H9 (cell line): ENCODE measurements at regions not wholly inside any gene's neighbourhood (a gene's known extent, or its start where the extent isn't known, plus 50 kb on each side); places are given as distances from the start of the nearest gene placed in this dataset.

Source experiments
- DNase-seq: peaks from one replicate; pipeline ENCODE4 v3.0.0-alpha.2; 2017
- H2AFZ ChIP-seq: one replicate; pipeline ENCODE4 v1.6.1; 2013; ENCODE audit warnings: mild to moderate bottlenecking, low read length, control low read depth, moderate library complexity
- H2AK5ac ChIP-seq: 2 replicates; pipeline ENCODE4 v1.6.1; 2013; ENCODE audit warnings: low read length, control low read depth, mixed read lengths; ENCODE audit not compliant: insufficient read length
- H2BK120ac ChIP-seq: one replicate; pipeline ENCODE4 v1.6.1; 2013; ENCODE audit warnings: low read depth, mild to moderate bottlenecking, low read length, control low read depth, inconsistent platforms; ENCODE audit not compliant: poor library complexity, severe bottlenecking
- H2BK12ac ChIP-seq: 2 replicates; pipeline ENCODE4 v1.6.1; 2013; ENCODE audit warnings: low read length, control low read depth, mixed read lengths, low read depth; ENCODE audit not compliant: insufficient read length
- H2BK15ac ChIP-seq: 2 replicates; pipeline ENCODE4 v1.6.1; 2013; ENCODE audit warnings: low read depth, low read length, control low read depth
- H2BK20ac ChIP-seq: one replicate; pipeline ENCODE4 v1.6.1; 2013; ENCODE audit warnings: low read depth, mild to moderate bottlenecking, low read length, control low read depth, inconsistent platforms; ENCODE audit not compliant: poor library complexity, severe bottlenecking
- H2BK5ac ChIP-seq: 2 replicates; pipeline ENCODE4 v1.6.1; 2013; ENCODE audit warnings: low read length, control low read depth, mixed read lengths; ENCODE audit not compliant: insufficient read length
- H3K14ac ChIP-seq: 2 replicates; pipeline ENCODE4 v1.6.1; 2013; ENCODE audit warnings: low read length, control low read depth; ENCODE audit not compliant: insufficient read depth
- H3K18ac ChIP-seq: 2 replicates; pipeline ENCODE4 v1.6.1; 2013; ENCODE audit warnings: low read depth, mild to moderate bottlenecking, mixed read lengths, low read length, control low read depth; ENCODE audit not compliant: insufficient read length
- H3K23ac ChIP-seq: 2 replicates; pipeline ENCODE4 v1.6.1; 2013; ENCODE audit warnings: low read length, control low read depth, mixed read lengths, low read depth; ENCODE audit not compliant: insufficient read length
- H3K23me2 ChIP-seq: 2 replicates; pipeline ENCODE4 v1.6.1; 2013; ENCODE audit warnings: low read depth, mild to moderate bottlenecking, mixed read lengths, low read length, control low read depth; ENCODE audit not compliant: insufficient read length, poor library complexity, severe bottlenecking
- H3K27ac ChIP-seq: 2 replicates; pipeline ENCODE4 v1.5.1; 2013; ENCODE audit warnings: low read length, control low read depth, mixed read lengths, low read depth; ENCODE audit not compliant: insufficient read length
- H3K27me3 ChIP-seq: 2 replicates; pipeline ENCODE4 v1.6.1; 2013; ENCODE audit warnings: low read length, control low read depth, inconsistent platforms; ENCODE audit not compliant: insufficient read depth
- H3K4ac ChIP-seq: 2 replicates; pipeline ENCODE4 v1.6.1; 2013; ENCODE audit warnings: low read depth, mild to moderate bottlenecking, control low read depth, inconsistent platforms, low read length, moderate library complexity
- H3K4me1 ChIP-seq: 2 replicates; pipeline ENCODE4 v1.6.1; 2013; ENCODE audit warnings: low read length, control low read depth, inconsistent platforms; ENCODE audit not compliant: insufficient read depth
- H3K4me2 ChIP-seq: 2 replicates; pipeline ENCODE4 v1.6.1; 2013; ENCODE audit warnings: low read length, control low read depth, mixed read lengths; ENCODE audit not compliant: insufficient read length, insufficient read depth
- H3K56ac ChIP-seq: 2 replicates; pipeline ENCODE4 v1.6.1; 2013; ENCODE audit warnings: low read depth, mild to moderate bottlenecking, mixed read lengths, low read length, control low read depth; ENCODE audit not compliant: insufficient read length
- H3K79me1 ChIP-seq: 2 replicates; pipeline ENCODE4 v1.6.1; 2013; ENCODE audit warnings: low read depth, mild to moderate bottlenecking, moderate library complexity, low read length, control low read depth, inconsistent platforms; ENCODE audit not compliant: insufficient read depth, poor library complexity, severe bottlenecking
- H3K79me2 ChIP-seq: 2 replicates; pipeline ENCODE4 v1.6.1; 2013; ENCODE audit warnings: low read length, control low read depth, inconsistent platforms; ENCODE audit not compliant: insufficient read depth
- H3K9ac ChIP-seq: 2 replicates; pipeline ENCODE4 v1.6.1; 2013; ENCODE audit warnings: low read length, control low read depth, mixed read lengths; ENCODE audit not compliant: insufficient read length; ENCODE audit errors: extremely low read depth
- H3K9me3 ChIP-seq: one replicate; pipeline ENCODE4 v1.6.1; 2013; ENCODE audit warnings: low read depth, low read length, inconsistent platforms; ENCODE audit not compliant: control insufficient read depth
- H3T11ph ChIP-seq: one replicate; pipeline ENCODE4 v1.6.1; 2013; ENCODE audit warnings: mild to moderate bottlenecking, low read length, control low read depth, inconsistent platforms
- H4K20me1 ChIP-seq: one replicate; pipeline ENCODE4 v1.6.1; 2013; ENCODE audit not compliant: control insufficient read depth, insufficient read length, insufficient read depth
- H4K5ac ChIP-seq: 2 replicates; pipeline ENCODE4 v1.6.1; 2013; ENCODE audit warnings: low read depth, mild to moderate bottlenecking, mixed read lengths, low read length, control low read depth; ENCODE audit not compliant: insufficient read length
- H4K8ac ChIP-seq: replicated peaks from 2 replicates; pipeline ENCODE4 v1.6.1; 2013; ENCODE audit warnings: low read length, control low read depth, mixed read lengths, low read depth; ENCODE audit not compliant: insufficient read length
- H4K91ac ChIP-seq: 2 replicates; pipeline ENCODE4 v1.6.1; 2013; ENCODE audit warnings: low read depth, mild to moderate bottlenecking, moderate library complexity, mixed read lengths, low read length, control low read depth; ENCODE audit not compliant: insufficient read length
- H3K27ac Mint-ChIP-seq, 3 experiments: 2 replicates in 2 of 3; 3 replicates in 1 of 3; pipeline ENCODE4 v1.8.0; 2020 to 2021; ENCODE audit warnings: mixed read lengths in 3 of 3, mild to moderate bottlenecking in 1 of 3, moderate library complexity in 1 of 3
- H3K27me3 Mint-ChIP-seq: 2 replicates; pipeline ENCODE4 v1.8.0; 2021; ENCODE audit warnings: low read depth, mild to moderate bottlenecking, moderate library complexity, mixed read lengths
- H3K36me3 Mint-ChIP-seq, 3 experiments: 2 replicates in 2 of 3; 3 replicates in 1 of 3; pipeline ENCODE4 v1.8.0; 2020 to 2021; ENCODE audit warnings: low read depth in 3 of 3, mixed read lengths in 3 of 3; ENCODE audit not compliant: insufficient read depth in 1 of 3
- H3K4me1 Mint-ChIP-seq, 2 experiments: 2 replicates each; pipeline ENCODE4 v1.8.0; 2020; ENCODE audit warnings: mixed read lengths in 2 of 2
- H3K4me3 Mint-ChIP-seq, 2 experiments: 2 replicates in 1 of 2; 3 replicates in 1 of 2; pipeline ENCODE4 v1.8.0; 2020 to 2021; ENCODE audit warnings: mild to moderate bottlenecking in 2 of 2, mixed read lengths in 2 of 2, moderate library complexity in 1 of 2
- H3K9me3 Mint-ChIP-seq, 2 experiments: 2 replicates in 1 of 2; 3 replicates in 1 of 2; pipeline ENCODE4 v1.8.0; 2020; ENCODE audit warnings: mild to moderate bottlenecking in 2 of 2, mixed read lengths in 2 of 2, moderate library complexity in 1 of 2
- CTCF ChIP-seq: fragments of 200-600 bp; sonication (generic); conservative IDR thresholded peaks from 3 replicates; pipeline ENCODE4 v1.8.0; 2021; ENCODE audit warnings: antibody characterized with exemption, mild to moderate bottlenecking
- WGBS: extraction: QIAGEN DNeasy Blood & Tissue Kit; methylation state at CpG from one replicate; pipeline ENCODE4 v1.1.7; 2013; ENCODE audit warnings: missing lambda C conversion rate, low lambda C conversion rate, mixed read lengths; ENCODE audit not compliant: insufficient read length; ENCODE audit errors: extremely low coverage; 5-methylcytosine and 5-hydroxymethylcytosine counted together

- H4K8ac ChIP-seq = no peak overlapping the region
- H3K9ac ChIP-seq = no peak overlapping the region
- H3K36me3 Mint-ChIP-seq = no peaks in the 10 kb centered on the region
- no peaks in the 10 kb centered on the region for H3K9me3 ChIP-seq
- H3T11ph ChIP-seq = no peak overlapping the region
- H3K23ac ChIP-seq = no peak overlapping the region
- H4K5ac ChIP-seq = no peak overlapping the region
- H2BK5ac ChIP-seq = no peak overlapping the region
- H4K20me1 ChIP-seq = no peaks in the 10 kb centered on the region
- no peaks in the 10 kb centered on the region for H3K27me3 ChIP-seq
- no peak overlapping the region for H2BK15ac ChIP-seq
- no peak overlapping the region for H2AFZ ChIP-seq
- no peaks in the 10 kb centered on the region for H3K23me2 ChIP-seq
- H3K18ac ChIP-seq = no peak overlapping the region
- H3K79me2 ChIP-seq = no peaks in the 10 kb centered on the region
- WGBS = no CpG with 5 or more reads among the region's 18 CpGs
- no peak overlapping the region for H3K56ac ChIP-seq
- H3K9me3 Mint-ChIP-seq = peaks cover 0 to 3% of the 10 kb centered on the region in 2 experiments; a peak in 1 of 5 replicates
- no peak overlapping the region for H2BK120ac ChIP-seq
- H3K4me3 Mint-ChIP-seq = no peak overlapping the region
- no peak overlapping the region for H3K27ac ChIP-seq
- no peak overlapping the region; a peak in 1 of 7 replicates for H3K27ac Mint-ChIP-seq
- H4K91ac ChIP-seq = no peak overlapping the region
- H3K4ac ChIP-seq = no peak overlapping the region
- no peak overlapping the region for H3K14ac ChIP-seq
- no peaks in the 10 kb centered on the region for H3K4me1 ChIP-seq
- no peaks in the 10 kb centered on the region for H3K79me1 ChIP-seq
- no peak for DNase-seq
- H3K4me1 Mint-ChIP-seq = no peaks in the 10 kb centered on the region
- TF ChIP-seq CTCF = no peak
- no peak overlapping the region for H3K4me2 ChIP-seq
- no peak overlapping the region for H2BK20ac ChIP-seq
- no peak overlapping the region for H2AK5ac ChIP-seq
- H3K27me3 Mint-ChIP-seq = no peaks in the 10 kb centered on the region
- no peak overlapping the region for H2BK12ac ChIP-seq
These were observed 813.3 kb upstream of the ARRDC4 start for GRCh38 chr15:97146929-97147870.
